Skeletal muscle cell (primary cell): ENCODE measurements at regions not wholly inside any gene's neighbourhood (a gene's known extent, or its start where the extent isn't known, plus 50 kb on each side); places are given as distances from the start of the nearest gene placed in this dataset.
"Not testable (repeated sequence)": the region's sequence is repeated elsewhere in the genome, so short reads cannot be mapped to it uniquely, and the experiment has no call there.

Experiments used
- DNase-seq: peaks from one replicate; pipeline ENCODE4 v3.0.0-alpha.2; 2010; ENCODE audit warnings: low read depth
- H3K4me3 ChIP-seq: 2 replicates; pipeline ENCODE4 v1.5.1; 2011; ENCODE audit warnings: low read depth, mild to moderate bottlenecking, control low read depth, low read length, moderate library complexity

DNA sequence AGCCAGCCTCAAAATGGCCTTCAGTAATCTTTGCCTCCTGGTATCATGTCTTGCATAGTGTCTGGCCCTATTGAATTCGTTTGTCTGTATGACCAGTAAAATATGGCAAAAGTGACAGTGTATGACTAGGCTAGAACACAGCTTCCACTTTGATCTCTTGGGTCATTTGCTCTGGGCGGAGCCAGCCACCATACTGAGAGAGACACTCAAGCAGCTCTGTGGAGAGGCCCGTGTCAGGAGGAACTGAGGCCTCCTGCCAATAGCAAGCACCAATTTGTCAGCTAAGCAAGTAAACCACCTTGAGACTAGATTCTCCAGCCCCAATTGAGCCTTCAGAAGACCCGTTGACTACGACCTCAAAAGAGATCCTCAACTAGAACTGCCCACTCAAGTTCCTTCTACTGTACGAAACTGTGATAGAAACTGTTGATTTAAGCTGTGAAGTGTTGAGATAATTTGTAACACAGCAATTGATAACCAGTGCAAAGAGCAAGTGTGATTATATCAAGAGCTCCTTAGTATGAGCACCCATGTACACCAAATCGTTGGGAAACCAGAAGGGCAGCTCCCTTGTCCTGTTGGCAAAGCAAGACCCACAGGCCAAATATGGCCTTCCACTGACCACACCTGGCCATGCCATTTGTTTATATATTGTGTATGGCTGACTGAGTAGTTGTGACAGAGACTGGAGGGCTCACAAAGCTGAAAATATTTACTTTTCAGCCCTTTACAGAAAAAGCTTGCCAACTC is 52.7 kb upstream of the SERBP1 start:
- DNase-seq, result no peak
- no peak overlapping the region for H3K4me3 ChIP-seq

DNA sequence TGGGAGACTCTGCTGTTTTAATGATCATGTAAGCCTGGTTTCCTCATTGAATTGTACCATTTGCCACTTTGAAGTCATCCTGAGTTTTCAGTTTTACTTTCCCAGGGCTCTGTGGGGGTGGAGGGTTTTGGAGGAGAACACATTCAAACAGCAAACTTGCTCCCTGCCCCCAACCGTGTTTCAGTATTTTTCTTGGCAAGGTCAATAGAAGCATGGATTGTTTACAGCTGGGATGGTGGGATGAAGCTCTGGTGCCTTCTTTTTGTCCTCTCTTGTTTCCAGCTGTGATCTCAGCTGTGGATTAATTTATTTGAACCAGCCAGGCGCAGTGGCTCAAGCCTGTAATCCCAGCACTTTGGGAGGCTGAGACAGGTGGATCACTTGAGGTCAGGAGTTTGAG is 54.3 kb upstream of the SERBP1 start:
- no peak for DNase-seq
- no peak overlapping the region for H3K4me3 ChIP-seq

DNA sequence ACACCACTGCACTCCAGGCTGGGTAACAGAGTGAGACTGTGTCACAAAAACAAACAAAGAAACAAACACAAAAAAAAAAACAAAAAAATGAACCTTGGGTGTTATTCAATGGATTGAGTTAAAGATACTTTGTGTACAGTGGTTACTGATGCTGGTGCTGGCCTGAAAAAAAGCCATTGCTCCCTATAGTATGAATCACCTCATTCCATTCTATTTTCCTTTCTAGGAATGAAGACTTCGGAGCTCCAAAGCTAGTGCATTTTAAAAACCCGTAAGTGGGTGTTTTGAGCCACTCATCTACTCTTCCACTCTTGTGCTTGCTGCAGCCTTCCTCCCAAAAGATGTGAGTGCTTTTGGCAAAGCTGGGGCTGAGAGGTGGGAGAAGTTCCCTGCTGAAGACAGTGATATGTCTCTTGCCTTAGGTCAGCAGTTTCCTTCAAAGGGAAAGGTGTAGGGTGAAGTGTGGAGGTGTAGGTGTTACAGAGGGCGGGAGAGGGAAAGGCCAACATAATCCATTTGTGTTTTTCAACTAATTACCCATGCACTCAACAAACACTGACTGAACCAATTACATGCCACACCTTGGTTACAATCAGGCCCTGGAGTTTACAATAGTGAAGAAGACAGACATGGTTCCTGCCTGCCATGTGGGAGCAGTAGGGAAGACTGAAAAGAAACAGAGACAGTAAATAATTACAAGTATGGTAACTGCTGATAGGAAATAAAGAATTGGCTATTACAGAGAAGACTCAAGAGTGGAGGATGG is 55.0 kb upstream of the SERBP1 start:
- DNase-seq, result no peak
- H3K4me3 ChIP-seq, result no peak overlapping the region

DNA sequence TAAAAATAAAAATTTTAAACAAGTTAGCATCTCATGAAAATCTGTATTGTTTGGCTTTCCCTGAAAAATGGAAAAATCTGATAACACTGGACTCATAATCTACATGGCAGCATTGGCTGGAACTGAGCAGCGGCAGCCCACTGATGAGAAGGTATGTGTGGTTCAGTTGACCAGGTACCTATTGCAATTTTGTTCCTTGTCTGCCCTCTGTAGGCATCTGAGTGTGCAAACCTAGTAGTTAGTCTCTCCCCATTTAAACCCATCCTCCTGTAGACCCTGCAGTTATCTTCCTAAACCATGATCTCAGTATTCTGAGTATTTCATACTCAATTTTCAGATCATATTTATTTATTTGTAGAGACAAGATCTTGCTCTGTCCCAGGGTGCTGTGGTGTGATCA is 59.4 kb upstream of the SERBP1 start:
- H3K4me3 ChIP-seq, result no peak overlapping the region
- DNase-seq, result no peak

DNA sequence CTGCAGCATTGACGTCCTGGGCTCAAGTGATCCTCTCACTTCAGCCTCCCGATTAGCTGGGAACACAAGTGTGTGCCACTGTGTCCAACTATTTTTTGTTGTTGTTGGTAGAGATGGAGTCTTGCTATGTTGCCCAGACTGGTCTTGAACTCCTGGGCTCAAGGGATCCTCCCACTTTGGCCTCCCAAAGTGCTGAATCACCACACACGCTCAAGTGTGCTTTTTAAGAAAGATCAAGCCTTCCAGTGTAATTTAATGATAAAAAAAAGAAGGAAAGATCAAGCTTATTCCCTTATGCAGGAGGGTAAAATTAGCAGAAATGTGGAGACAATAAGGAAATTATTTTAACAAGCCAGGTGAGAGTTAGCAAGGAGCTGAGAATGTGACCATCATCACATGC is 61.1 kb upstream of the SERBP1 start:
- DNase-seq, result no peak
- no peak overlapping the region for H3K4me3 ChIP-seq

DNA sequence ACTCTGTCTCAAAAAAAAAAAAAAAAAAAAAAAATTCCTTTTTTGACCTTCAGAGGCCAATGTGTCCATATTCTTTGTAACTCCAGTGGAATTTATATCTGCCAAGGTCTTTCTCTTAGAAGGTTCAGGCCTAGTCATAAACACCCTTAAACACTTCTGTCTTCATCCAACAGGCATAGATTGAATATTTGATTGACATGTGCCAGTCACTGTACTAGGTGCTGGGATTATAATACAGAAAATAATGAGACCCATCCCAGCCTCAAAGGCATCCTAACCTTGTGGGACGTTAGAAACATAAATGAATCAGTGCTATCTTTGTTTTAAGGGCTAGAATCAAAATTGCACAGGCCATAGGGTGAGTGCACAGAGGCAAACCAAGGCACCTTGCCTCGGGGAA is 62.9 kb upstream of the SERBP1 start:
- no peak for DNase-seq
- H3K4me3 ChIP-seq, result no peak overlapping the region

DNA sequence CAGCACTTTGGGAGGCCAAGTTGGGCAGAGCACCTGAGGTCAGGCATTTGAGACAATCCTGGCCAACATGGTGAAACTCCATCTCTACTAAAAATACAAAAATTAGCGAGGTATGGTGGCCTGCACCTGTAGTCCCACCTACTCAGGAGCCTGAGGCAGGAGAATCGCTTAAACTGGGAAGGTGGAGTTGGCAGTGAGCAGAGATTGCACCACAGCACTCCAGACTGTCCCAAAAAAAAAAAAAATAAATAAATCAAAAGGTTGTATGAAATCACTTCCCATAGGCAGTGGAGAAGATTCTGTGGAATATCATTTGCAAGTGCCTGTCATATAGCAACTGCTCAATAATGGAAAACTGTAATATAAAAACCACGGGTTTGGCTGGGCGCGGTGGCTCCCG is 65.1 kb upstream of the SERBP1 start:
- no peak overlapping the region for H3K4me3 ChIP-seq

DNA sequence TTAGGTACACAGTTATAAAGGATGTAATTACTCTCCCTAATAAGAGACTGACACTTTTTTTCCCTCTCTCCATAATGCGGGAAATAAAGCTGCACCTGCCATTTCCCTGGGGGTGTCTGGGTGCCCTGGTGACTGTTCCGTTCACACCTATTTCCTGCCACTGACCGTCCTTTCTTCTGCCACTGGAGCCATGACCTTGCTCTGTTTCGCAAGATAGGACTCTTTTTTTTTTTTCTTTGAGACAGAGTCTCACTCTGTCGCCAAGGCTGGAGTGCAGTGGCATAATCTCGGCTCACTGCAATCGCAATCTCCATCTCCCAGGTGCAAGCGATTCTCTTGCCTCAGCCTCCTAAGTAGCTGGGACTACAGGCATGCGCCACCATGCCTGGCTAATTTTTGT is 66.1 kb upstream of the SERBP1 start:
- no peak overlapping the region for H3K4me3 ChIP-seq
- no peak for DNase-seq

More for the DNA sequence above, 65.1 kb upstream of the SERBP1 start:
- no peak for DNase-seq

DNA sequence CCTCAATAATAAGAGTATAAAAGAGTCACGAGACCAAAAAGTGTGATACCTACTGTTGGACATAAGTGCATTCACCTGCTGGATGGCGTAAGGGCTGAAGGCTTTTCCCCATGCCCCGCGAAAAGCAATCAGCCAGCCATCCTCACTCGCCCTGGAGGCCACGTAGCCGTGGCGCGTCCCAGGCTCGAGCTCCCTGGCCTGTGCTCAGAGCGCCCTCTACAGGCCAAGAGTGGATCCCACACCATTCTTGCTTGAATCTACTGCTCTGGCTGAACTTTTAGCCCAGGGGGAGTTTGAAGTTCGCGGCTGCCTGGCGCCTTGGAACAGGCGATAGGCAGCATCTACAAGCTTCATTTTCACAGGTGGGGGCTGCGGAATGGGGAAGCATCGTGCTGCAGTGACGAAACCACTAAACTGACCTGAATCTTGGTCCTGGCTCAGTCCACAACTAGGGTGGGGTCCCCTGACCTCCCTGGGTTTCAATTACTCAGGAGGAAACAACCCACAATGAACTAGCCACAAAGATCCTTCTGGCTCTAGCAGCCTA is 70.3 kb upstream of the SERBP1 start:
- H3K4me3 ChIP-seq, result no peak overlapping the region
- DNase-seq, result peak; percentile 31

DNA sequence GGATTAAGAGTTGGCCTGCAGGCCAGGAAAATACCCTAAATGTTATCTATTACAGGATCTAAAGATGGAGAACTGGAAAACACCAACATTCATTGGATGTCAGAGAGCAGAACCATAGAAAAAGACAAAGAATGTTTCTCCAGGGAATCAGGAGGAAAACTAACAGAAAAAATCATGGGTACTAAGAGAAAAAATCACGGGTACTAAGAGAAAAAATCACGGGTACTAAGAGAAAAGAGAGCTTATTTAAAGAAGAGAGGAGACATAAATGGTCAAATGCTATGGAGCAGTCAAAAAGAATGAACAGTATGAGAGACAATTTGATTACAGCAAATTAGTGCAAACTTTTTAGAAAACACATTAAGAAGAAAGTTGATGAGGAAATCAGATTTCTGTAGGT is 73.8 kb upstream of the SERBP1 start:
- DNase-seq, result no peak
- H3K4me3 ChIP-seq, result no peak overlapping the region

DNA sequence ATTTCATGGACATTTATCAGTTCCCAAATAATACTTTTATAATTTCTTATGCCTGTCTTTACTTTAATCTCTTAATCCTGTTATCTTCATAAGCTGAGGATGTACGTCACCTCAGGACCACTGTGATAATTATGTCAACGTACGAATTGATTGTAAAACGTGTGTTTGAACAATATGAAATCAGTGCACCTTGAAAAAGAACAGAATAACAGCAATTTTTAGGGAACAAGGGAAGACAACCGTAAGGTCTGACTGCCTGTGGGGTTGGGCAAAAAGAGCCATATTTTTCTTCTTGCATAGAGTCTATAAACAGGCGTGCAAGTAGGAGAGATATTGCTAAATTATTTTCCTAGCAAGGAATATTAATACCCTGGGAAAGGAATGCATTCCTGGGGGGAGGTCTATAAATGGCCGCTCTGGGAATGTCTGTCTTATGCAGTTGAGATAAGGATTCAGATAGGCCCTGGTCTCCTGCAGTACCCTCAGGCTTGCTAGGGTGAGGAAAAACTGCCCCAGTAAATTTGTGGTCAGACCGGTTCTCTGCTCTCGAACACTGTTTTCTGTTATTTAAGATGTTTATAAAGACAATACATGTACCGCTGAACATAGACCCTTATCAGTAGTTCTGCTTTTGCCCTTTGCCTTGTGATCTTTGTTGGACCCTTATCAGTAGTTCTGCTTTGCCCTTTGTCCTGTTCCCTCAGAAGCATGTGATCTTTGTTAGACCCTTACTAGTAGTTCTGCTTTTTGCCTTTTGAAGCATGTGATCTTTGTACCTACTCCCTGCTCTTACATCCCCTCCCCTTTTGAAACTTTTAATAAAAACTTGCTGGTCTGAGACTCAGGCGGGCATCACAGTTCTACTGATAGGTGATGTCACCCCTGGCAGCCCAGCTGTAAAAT is 83.4 kb upstream of the SERBP1 start:
- DNase-seq, H3K4me3 ChIP-seq: not testable (repeated sequence)

DNA sequence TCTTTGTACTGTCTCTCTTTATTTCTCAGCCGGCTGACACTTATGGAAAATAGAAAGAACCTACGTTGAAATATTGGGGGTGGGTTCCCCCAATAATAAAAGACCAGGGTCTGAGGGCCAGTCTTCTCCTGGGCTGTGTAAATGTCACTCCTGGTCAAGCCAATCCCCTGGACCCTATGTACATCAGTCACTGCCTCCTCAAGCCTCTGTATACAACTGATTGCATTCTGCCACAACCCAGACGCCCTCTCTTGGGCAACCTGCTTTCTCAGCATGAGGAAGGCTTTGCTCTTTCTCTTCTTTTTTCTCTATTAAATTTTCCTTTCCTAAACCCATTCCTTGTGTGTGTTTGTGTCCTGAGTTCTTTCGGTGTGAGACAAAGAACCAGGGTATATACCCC is 84.1 kb upstream of the SERBP1 start:
- no peak for DNase-seq
- no peak overlapping the region for H3K4me3 ChIP-seq

DNA sequence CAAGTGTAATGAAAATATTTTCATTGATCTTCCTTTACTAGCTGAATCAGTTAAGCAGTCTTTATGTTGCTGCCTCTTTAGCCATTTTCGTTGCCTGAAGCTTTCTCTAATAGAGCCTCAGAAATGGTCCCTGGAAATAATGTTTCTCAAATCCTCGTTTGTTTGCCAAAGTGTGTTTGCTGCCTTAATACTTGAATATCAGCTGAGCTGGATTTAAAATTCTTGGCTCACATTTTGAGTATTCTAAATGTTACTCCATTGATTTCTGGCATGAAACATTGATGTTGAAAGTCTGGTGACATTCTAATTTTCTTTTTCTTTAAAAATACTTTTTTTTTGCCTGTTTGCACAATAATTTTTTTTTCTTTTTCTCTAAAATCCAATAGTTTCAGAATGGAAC is 84.6 kb upstream of the SERBP1 start:
- no peak for DNase-seq
- H3K4me3 ChIP-seq, result no peak overlapping the region

DNA sequence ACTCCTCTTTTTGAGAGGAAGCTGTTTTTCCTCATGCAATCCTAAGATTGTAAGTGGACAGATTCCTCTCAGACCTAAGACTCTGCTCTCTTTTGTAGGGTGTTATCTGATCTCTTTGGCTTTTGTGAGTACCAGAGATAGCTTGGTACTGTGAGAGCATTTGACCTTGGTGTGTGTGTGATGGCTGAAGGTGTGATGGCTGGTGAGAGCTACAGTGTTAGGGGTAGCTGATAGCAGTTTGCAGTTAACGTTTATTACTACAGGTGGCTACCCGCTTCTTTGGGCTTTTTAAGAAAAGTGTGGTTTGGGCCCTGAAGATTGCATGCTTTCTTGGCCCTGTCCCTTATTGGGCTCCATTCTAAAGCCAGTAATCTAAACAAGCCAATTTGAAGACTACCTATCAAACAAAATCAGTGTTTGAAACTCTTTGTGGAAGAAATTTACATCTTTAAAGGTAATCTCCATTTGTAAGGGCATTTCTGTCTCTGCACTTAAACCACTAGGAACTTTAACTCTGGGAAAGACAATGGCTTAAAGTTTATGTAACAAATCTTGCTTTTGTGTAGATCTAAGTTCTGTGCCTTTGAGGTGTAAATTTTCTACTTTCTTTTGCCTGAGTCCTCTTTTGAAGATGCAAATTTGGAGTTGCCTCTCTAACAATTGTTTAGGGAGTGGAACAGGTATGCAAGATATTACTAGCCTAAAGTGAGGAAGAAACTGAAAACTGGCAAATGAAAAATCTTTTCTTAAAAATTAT is 85.3 kb upstream of the SERBP1 start:
- no peak overlapping the region for H3K4me3 ChIP-seq
- no peak for DNase-seq

DNA sequence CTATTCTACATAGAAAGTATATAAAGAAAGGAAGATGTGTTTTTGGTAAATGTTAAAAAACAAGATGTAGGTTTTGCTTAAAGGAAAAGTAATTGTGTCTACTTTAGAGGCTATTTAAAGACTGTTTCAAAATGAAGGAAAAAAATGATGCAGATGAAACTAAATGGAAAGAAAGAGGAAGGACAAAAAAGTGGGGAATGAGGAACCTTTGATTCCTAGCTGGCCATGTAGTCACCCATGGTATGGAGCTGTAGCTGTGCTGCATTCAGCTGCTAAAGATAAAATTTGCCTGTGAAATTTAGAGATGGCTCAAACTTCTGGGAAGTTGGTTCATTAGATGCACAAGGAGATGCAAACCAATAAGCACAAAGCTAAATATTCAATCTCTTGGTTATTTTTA is 86.8 kb upstream of the SERBP1 start:
- no peak overlapping the region for H3K4me3 ChIP-seq
- no peak for DNase-seq

DNA sequence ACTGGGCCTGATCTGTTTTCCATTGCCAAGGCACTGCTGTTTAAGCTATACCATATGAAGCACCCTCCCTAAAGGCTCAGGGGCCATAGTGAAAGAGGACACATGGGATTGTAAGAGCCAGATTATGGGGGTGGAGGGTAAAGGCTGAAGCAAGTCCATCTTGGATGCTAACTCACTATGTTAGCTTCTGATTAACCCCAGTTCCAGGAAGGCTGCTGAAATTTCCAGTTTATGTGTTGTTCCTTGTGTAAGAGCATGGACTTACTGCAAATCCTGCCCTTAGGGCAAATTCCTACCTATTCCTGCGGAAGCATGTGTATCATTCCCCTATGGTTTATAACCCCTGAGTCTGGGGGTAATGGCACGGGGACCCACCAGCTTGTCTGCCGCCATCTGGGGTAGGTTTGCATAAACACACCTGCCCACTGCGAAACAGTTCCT is 91.8 kb upstream of the SERBP1 start:
- no peak overlapping the region for H3K4me3 ChIP-seq
- no peak for DNase-seq

DNA sequence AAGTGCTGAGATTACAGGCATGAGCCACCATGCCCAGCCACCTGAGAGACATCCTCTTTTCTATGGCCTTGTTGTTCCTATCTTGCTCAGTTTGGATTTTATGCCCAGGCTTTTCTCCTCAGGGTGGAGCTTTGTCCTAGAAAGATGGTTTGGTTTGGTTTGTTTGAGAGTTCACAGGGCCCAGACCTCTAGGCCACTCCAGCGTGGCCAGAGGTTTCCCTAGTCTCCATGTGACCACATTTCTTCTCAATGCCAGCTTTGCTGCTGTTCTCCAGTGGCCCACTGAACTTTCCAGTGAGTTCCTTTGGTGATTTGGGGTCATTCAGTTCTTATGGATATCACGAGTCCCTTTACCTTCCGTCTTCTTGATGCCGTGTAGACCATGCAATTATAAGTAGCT is 92.6 kb upstream of the SERBP1 start:
- H3K4me3 ChIP-seq, result no peak overlapping the region
- no peak for DNase-seq

DNA sequence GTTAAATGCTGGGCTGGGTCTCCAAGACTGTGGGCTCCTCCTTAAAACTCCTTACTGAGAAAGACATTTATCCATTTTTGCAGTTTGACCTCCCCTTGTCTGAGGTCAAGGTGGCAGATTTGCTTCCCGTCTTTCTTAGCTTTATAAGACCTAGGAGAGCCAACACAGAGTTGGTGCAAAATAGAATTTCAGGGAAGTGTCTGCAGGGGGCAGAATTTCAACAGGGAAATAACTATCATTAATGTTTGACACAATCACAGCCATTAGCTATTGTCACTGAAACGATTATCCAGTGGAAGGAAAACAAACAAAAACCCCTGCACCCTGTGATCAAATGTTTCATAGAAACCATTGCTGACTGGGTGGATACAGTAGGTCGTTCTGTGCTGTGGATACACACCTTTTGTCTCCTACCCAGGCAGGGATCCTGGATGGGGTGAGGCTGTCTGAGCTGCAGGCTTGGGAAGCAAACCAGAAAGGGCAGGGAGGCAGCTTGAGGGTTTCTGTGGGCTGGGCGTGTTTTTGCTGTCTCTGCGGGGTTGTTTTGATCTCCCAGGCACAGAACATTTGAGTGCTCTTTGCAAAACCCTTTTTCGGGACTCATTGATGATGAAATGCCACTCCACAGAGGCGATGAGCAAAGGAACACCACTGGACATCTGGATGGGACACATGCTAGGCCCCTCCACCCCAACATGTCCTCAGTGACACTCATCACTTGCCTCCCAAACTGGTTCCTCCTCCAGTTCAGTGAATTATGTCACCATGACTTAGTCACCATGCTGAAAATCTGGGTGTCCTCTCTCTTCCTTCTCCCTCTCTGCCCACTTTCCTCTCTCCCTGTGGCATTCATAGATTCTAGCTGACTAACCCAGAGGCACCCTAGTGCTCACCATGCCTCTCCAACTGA is 94.2 kb upstream of the SERBP1 start:
- no peak overlapping the region for H3K4me3 ChIP-seq
- DNase-seq, result no peak
